Right ventricle myocardium superior (tissue), 1 donor: ENCODE measurements at regions not wholly inside any gene's neighbourhood (a gene's known extent, or its start where the extent isn't known, plus 50 kb on each side); places are given as distances from the start of the nearest gene placed in this dataset.

Source experiments
- ATAC-seq: fragments of 200-7000 bp; cut with Tn5 transposase; one replicate; pipeline ENCODE4 v1.9.1; 2020; ENCODE audit warnings: mild to moderate bottlenecking; ENCODE audit not compliant: poor library complexity
- DNase-seq: peaks from one replicate; pipeline ENCODE4 v3.0.0-alpha.2; 2020
- intact Hi-C: fragments of 100-400 bp; cut with DNase I; formaldehyde crosslinking; loops from one replicate; pipeline ENCODE4 v1.11.2; 2022
- donor health status: DM: no; HTN: yes; CAD: no; lungs with severe emphysema.

GRCh38 chr10:43945094-43945730, 296.5 kb upstream of the ZNF32 start:
- no peak for DNase-seq
- intact Hi-C loops: no loop called here
- ATAC-seq: peak; percentile 31

DNA sequence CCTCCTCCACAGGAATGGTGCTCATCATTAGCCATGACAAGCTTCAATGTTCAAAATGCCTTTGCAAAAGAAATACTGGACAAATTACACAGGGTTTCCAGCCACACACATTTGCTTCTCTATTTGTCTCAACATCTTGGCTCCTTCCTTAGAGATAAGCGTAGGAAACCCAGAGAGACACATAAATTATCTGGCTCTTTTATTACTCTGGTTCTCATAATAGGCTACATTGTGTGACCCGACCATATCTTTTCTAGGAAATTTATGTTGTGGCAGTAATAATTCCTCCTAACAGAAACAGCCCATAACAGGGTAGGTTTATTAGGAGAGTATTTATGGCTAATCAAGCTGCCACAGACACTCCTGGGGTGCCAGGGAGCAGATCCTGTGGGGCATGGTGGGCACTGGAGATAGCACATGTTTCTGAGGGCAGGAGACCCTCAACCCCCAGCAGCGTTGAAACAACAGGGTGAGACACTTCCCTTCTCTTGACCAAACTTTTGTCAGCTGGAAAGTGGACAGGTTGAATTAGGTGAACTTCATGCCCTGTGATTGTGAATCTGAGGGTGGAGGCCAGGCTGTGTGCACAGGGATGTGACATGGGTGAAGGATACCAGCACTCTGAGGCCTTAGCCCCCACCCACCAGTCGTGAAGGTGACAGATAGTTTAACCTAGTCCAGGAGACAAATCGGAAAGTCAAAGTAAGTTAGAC, 295.9 kb upstream of the ZNF32 start:
- intact Hi-C loops: no loop called here
- DNase-seq: no peak
- ATAC-seq: no peak

GRCh38 chr10:43943818-43944360, 295.2 kb upstream of the ZNF32 start:
- DNase-seq (no peak), ATAC-seq (no peak)
- intact Hi-C loops: no loop called here

DNA sequence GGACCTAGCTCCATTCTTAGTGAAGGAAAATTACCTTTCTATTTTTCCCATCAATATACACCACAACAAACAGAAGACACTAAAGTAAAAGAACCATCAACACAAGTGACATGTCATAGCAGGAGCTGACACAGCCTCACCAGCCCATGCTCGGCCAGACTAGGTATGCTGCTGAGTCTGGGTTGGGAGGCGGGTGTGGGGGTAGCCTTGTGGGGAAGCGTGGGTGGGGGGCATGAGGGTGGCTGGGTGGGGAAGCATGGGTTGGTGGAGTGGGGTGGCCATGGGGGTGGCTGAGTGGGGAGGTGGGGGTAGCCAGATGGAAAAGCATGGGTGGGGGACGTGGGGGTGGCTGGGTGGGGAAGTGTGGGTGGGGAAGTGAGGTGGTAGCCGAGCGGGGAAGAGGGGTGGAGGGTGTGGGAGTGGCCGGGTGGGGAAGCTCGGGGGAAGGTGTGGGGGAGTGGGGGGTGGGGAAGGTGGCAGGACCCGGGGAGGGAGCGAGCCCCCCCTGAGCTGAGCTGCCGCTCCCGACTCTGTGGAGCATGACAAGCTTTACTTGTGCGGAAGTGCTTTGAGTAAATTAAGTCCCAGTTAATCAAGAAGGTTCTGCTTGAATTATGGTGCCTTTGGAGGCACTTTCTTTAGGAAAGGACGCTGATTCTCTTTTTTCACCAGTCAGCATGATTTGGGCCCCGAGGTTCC, 294.6 kb upstream of the ZNF32 start:
- intact Hi-C loops: no loop called here
- DNase-seq (no peak), ATAC-seq (no peak)

DNA sequence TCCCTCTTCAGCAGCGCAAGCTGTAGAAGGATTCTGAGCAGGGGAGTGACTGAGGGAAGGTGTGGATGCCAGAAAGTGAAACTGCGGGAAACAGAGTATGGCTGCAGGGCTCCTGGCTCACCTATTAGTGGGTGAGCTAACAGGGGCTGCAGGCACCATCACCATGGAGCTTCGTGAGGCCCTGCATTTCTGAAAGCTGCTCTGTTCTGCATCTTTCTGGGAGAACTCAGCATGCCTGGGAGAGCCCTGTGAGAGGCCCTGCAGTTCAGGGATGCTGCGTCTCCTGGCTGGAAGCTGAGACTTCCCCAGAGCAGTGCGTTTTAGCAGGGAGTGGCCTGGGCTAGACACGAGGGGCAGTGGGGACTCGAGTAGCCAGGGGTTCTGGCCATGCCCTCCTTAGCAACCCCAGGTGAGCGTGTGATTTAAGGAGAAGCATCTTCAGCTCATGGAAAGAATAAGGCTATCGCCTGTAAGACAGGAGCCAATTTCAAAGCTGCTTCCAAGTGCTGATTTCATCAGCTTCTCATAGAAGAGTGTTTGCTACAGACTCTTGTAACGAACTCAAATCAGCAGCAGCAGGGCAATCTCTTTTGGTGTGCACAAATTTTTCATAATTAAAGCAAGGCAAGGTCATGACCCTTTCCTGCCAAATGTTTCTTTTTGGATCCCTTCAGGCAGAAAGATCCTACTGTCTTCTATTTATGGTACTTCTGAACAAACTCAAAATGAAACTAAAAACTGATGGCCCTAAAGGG, 293.6 kb upstream of the ZNF32 start:
- no peak for ATAC-seq
- no peak for DNase-seq
- intact Hi-C loops: no loop called here

DNA sequence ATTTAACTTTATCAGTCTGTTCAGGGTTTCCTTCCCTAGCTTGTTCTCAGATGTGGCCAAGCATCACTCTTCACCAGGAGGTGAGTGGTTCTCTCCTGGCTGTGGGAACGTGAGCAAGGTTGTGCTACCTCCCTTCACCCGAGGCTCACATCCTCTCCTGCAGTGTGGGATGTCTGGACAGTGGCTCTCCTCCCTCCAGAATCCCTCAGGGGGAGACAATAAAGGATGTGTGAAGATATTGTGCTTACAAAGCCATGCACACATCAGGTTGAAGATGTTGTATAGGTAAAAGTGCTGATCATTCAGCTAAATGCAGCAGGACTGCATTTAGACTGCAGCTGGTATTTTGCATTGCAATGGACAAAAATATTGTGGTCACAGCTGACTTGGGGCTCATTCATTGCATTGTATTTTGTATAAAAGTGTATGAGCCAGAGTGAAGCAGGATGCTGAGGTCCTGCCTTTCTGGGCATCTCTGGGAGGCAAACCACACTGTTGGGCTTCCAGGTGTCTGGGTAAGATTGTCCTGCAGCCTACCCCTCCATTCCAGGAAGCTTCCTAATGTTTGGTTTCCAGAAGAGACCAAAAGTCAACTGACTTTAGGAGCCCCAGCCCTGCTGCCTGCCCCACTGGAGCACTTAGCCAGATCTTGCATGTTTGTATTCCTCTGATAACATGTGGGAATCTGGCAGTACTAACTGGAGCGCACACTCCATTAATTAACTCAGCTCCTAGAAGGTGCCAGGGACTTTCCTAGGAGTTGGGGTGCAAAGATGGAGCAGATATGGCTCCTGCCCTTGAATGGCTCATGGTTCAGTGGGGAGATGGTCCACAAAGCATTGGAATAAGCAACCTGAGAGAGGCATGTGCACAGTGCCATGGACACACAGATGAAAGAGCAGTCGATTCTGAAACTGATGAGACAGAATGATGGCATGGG, 292.5 kb upstream of the ZNF32 start:
- no peak for DNase-seq
- peak; percentile 24 for ATAC-seq
- intact Hi-C loops: no loop called here

- ATAC-seq (peak; percentile 74), DNase-seq (no peak)
- intact Hi-C loops: no loop called here
Measured at GRCh38 chr10:43939939-43940820, 291.5 kb upstream of the ZNF32 start.

DNA sequence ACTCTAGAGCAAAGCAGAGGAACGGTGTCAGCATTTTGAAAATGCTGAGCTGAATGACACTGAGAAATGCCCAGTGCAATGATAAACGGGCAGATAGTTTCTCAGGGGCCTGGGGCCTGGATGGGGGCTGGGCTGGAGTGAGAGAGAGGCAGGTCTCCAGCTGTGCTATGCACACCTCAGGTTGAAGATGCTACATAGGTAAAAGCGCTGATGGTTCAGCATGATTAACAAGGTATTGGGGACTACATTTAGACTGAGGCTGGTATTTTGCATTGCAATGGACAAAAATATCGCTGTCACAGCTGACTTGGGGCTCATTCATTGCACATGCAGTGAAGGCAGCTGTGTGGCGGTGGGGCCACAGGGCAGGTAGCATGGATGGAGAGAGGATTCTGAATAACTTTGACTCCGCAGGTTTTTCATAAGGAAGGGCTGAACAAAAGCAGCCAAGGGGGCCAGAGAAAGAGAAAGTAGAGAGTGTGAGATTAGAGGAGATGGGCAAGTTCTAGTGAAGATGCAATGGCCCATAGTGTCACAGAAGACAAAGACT, 290.8 kb upstream of the ZNF32 start:
- intact Hi-C loops: no loop called here
- DNase-seq (no peak), ATAC-seq (no peak)

GRCh38 chr10:43938810-43939209, 290.1 kb upstream of the ZNF32 start:
- intact Hi-C loops: no loop called here
- ATAC-seq (no peak), DNase-seq (no peak)

DNA sequence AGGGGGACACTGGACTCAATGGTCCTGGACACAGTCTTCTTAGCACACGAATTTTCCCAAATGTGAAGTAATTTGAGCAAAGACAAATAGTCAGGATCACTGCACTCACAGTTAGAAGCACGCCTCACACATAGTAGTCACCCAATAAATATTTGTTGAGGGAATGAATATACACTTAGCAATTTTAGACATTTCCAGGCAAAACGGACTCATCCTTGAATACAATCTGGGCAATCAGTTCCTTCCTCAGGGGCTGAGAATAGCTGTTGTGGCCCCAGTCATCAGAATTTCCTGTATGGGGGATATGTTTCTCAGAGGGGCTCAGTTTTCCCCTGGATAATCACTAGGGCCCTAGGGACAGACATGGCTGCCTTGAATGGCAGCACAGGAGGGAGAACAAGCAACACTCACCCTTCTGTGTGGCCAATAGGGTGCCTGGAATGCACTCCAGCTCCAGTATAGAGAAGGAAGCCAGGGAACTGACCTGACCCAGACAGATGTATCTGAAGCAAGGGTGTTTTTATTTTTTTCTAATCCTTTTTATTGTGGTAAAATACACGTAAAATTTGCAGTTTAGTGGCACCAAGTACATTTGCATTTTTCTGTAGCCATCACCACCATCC, 282.7 kb upstream of the ZNF32 start:
- intact Hi-C loops: no loop called here
- ATAC-seq (no peak), DNase-seq (no peak)

DNA sequence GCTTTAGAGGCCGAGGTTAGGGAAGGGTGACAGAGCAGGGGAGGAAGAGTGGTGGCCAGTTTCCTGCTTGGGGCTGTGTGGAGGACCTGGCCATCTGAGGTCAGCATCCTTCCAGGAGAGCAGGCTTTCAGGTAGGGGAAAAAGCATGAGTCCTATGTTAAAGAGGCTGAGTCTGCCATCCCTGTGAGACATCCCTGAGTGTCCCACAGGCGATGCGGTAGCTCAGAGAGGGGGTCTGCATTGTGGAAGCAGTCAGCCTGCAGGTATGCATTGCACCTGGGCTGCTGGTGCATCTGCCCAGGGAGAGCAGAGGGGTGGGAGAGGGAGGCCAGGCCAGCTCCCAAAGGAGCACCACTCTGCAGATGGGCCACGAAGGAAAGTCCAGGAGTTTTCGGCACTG, 282.1 kb upstream of the ZNF32 start:
- ATAC-seq (no peak), DNase-seq (no peak)
- intact Hi-C loops: no loop called here

DNA sequence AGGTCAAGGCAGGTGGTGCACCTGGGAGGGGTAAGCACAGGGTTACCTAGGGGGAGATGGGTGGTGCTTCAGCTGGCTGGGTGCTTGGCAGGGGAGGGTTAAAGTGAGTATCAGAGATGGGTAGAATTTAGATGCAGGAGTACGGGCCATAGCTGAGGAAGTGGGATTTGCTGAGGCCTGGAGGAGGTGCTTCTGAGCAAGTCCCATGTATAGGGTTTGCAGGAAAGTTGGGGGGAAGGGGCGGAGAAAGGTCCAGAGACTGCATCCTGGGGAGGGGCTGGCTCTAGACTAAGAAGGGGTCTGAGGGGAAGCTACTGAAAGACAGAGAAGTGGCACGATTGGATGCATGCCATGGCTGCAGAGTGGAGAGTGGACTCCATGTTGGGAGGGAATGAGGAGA, 281.6 kb upstream of the ZNF32 start:
- intact Hi-C loops: no loop called here
- DNase-seq (no peak), ATAC-seq (no peak)

GRCh38 chr10:43929122-43929521, 280.4 kb upstream of the ZNF32 start:
- intact Hi-C loops: no loop called here
- ATAC-seq (no peak), DNase-seq (no peak)

DNA sequence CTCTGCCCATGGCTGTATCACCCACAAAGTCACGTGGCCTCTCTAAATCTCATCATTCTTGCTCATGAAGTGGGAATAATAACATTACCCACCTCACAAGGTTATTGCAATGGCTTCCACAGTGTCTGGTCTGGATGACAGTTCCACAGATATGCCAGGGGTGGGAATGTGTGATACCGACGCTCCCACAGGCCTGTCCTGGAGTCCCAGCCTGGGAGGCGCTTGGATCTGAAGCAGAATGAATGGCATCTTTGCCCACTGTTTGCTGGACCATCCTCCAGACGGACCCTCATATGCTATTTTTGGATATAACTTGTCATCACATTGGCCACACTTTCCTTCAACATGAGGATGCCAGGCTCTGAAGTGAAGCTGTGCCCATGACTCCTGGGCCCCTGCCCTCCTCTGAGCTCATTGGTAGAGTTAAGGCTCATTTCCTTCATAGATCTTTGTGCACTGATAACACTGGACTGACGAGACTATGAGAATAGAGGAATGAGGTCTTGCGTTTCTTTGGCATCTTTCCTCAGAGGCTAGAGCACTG, 279.8 kb upstream of the ZNF32 start:
- DNase-seq (no peak), ATAC-seq (no peak)
- intact Hi-C loops: no loop called here

DNA sequence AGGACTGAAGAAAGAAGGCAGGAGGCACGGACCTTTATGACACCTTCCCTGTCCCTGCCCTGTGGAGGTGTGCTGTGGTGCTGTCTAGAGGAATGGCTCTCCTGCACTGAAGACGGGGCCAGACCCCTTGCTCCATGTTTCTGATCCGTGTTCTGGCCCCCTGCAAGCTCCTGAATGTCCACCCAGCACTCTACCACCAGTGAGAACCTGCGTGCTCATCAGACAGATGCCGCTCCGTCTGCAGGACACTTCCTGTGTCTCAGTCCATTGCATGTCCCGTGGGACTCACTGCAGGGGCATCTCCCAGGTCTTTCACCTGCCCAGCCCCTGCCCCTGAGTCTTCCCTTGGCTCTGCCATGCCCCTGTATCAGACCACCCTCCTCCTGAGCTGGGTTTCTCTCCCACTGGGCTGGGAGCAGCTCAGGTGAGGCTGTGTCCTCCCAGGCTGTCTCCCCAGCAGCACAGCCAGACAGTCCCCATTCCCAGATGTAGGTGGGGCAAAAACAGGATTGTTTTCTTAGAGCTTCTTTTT, 278.3 kb upstream of the ZNF32 start:
- ATAC-seq (no peak), DNase-seq (no peak)
- intact Hi-C loops: no loop called here

DNA sequence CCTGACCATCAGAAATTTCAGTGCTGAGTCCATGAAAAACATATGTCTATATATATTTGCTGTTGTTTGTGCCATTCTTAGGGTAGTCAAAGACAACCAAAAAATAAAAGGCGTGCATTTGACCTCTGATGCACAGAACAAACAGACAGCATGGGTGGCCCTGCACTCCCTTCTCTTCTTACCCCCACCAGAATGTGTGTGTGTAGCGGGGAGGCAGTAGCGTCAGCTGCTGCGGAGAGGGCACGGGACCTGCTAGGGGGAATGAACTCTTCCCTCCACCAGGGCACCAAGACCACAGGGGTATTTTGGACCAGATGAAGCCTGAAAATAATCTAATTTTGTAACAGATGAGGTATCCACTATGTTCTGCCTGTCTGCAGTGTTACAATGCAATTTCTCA, 277.7 kb upstream of the ZNF32 start:
- no peak for DNase-seq
- ATAC-seq: no peak
- intact Hi-C loops: no loop called here
